Immature natural killer cell (primary cell): ENCODE measurements at regions not wholly inside any gene's neighbourhood (a gene's known extent, or its start where the extent isn't known, plus 50 kb on each side); places are given as distances from the start of the nearest gene placed in this dataset.

Experiments used
- DNase-seq, 3 donors: peaks; one replicate each; pipeline ENCODE4 v3.0.0; 2022; ENCODE audit warnings: mixed read lengths in 1 of 3
- H3K27ac Mint-ChIP-seq, 6 donors: one replicate each; pipeline ENCODE4 v1.8.0; 2020; ENCODE audit warnings: mixed read lengths in 6 of 6, mild to moderate bottlenecking in 5 of 6, inconsistent platforms in 4 of 6, moderate library complexity in 3 of 6
- H3K27me3 Mint-ChIP-seq, 3 donors: one replicate each; pipeline ENCODE4 v1.8.0; 2020 to 2021; ENCODE audit warnings: low read depth in 3 of 3, mild to moderate bottlenecking in 3 of 3, mixed read lengths in 3 of 3, moderate library complexity in 3 of 3, inconsistent platforms in 1 of 3
- H3K36me3 Mint-ChIP-seq, 3 donors: one replicate each; pipeline ENCODE4 v1.8.0; 2020; ENCODE audit warnings: mixed read lengths in 3 of 3, inconsistent platforms in 2 of 3, mild to moderate bottlenecking in 2 of 3
- H3K4me1 Mint-ChIP-seq, 2 donors: one replicate each; pipeline ENCODE4 v1.8.0; 2020; ENCODE audit warnings: inconsistent platforms in 2 of 2, mild to moderate bottlenecking in 2 of 2, mixed read lengths in 2 of 2, moderate library complexity in 1 of 2
- H3K4me3 Mint-ChIP-seq, 5 donors: one replicate each; pipeline ENCODE4 v1.8.0; 2020; ENCODE audit warnings: mild to moderate bottlenecking in 5 of 5, mixed read lengths in 5 of 5, inconsistent platforms in 3 of 5, moderate library complexity in 3 of 5
- H3K9me3 Mint-ChIP-seq, 6 donors: one replicate each; pipeline ENCODE4 v1.8.0; 2020; ENCODE audit warnings: mild to moderate bottlenecking in 6 of 6, mixed read lengths in 6 of 6, inconsistent platforms in 4 of 6, moderate library complexity in 3 of 6

DNA sequence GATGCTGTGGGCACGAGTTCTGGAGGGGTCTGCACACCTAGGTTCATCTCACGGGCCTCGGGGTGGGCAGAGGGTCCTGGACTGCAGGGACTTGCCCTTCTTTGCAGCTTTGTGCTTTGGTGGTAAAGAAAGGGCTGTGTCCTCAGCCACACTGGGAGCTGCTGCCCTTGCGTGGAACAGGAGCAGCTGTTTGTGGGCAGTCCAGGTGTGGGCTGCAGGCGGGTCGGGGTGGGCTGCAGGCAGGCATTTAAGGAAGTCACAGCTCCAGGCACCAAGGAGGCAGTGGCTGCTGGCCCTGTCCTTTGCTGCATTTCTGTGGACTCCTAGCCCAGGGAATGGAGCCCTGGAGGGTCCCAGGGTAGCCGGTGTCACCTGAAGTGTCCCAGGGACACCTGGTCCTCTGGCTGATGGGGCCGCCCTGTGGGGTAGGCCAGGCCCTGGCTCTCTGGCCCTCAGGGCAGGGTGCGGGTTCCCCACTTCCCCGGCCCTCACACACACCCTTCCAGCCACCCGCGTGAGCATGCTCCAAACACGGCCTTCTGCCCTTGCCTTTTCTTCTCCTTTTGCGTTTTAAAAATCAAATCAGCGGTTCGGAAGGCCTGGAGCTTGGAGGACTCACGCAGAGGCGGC lies 1240.3 kb downstream of the BRD1 start:
- no peaks in the 10 kb centered on the region for H3K9me3 Mint-ChIP-seq
- H3K4me1 Mint-ChIP-seq = no peaks in the 10 kb centered on the region
- no peaks in the 10 kb centered on the region for H3K36me3 Mint-ChIP-seq
- peaks cover 0 to 1% (median 0%) of the 10 kb centered on the region in 3 donors for H3K27me3 Mint-ChIP-seq
- no peak overlapping the region for H3K27ac Mint-ChIP-seq
- DNase-seq = no peak
- no peak overlapping the region for H3K4me3 Mint-ChIP-seq

DNA sequence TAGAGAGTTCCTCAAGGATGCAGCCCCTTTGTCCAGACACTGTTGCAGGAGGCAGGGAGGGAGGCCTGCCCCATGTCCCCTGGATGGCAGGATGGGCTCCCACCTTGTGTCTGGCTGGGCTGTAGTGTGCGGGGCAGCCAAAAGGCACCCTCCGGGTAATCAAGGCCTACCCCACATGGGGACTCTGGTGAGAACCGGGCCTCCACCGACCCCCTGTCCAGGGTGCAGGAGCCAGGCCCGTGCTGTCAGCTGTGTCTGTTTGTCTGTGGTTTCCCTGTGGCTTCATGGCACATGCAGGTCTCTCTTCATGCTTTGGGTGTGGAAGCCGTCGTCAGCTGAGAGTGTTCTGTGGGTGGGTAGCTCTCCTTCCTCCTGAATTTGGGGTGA lies 1240.9 kb downstream of the BRD1 start:
- no peak overlapping the region for H3K4me3 Mint-ChIP-seq
- H3K4me1 Mint-ChIP-seq = no peaks in the 10 kb centered on the region
- no peak for DNase-seq
- no peak overlapping the region for H3K27ac Mint-ChIP-seq
- no peaks in the 10 kb centered on the region for H3K36me3 Mint-ChIP-seq
- peaks cover 0 to 1% (median 0%) of the 10 kb centered on the region in 3 donors for H3K27me3 Mint-ChIP-seq
- no peaks in the 10 kb centered on the region for H3K9me3 Mint-ChIP-seq

DNA sequence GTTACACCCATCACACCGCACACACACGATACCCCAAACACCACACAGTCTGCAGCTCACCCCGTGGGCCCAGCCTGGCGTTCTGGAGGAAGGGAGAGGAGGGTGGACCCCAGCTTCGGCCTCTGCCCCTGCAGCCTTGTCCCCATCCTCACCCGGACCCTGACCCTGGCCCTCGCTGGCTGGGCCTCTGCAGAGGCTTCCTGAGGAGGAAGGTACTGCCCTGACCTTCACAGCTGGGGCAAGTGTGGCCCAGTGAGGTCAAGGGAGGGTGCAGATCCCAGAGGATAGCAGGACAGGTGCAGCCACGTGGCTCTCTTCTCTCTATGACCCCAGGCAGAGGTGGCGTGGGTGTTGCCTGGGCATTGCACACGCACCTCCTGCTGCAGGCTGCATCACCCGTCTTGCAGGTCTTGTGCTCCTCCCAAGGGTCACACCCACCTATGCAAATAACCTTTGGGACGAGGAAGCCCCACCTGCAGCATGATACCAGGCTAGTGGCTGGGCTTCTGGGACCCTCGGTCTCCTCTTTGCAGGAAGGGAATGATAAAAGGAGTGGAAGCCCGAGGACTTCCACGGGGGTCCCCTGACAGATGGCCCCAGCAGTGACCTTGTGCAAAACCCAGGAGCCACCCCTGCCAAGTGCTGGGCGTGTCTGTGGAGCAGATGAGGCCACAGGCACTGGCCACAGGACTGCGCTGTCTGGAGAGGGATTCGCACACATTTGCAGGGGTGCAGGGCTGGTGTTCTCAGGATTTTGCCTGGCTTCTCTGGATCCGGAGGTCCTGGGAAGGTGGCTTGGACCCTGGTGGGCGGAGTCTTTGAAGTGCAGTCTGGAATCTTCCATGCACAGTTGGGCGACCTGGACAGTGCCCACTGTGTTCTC lies 1241.5 kb downstream of the BRD1 start:
- no peaks in the 10 kb centered on the region for H3K36me3 Mint-ChIP-seq
- no peaks in the 10 kb centered on the region for H3K9me3 Mint-ChIP-seq
- no peaks in the 10 kb centered on the region for H3K4me1 Mint-ChIP-seq
- H3K4me3 Mint-ChIP-seq = no peak overlapping the region
- H3K27ac Mint-ChIP-seq = no peak overlapping the region
- H3K27me3 Mint-ChIP-seq = peaks cover 0 to 1% (median 0%) of the 10 kb centered on the region in 3 donors
- no peak for DNase-seq

GRCh38 chr22:48584170-48584569 lies 1243.5 kb downstream of the BRD1 start:
- no peaks in the 10 kb centered on the region for H3K36me3 Mint-ChIP-seq
- H3K27me3 Mint-ChIP-seq = no peaks in the 10 kb centered on the region
- peaks cover 0 to 3% (median 0%) of the 10 kb centered on the region in 6 donors for H3K9me3 Mint-ChIP-seq
- no peak for DNase-seq
- no peaks in the 10 kb centered on the region for H3K4me1 Mint-ChIP-seq
- no peak overlapping the region for H3K27ac Mint-ChIP-seq
- no peak overlapping the region for H3K4me3 Mint-ChIP-seq

DNA sequence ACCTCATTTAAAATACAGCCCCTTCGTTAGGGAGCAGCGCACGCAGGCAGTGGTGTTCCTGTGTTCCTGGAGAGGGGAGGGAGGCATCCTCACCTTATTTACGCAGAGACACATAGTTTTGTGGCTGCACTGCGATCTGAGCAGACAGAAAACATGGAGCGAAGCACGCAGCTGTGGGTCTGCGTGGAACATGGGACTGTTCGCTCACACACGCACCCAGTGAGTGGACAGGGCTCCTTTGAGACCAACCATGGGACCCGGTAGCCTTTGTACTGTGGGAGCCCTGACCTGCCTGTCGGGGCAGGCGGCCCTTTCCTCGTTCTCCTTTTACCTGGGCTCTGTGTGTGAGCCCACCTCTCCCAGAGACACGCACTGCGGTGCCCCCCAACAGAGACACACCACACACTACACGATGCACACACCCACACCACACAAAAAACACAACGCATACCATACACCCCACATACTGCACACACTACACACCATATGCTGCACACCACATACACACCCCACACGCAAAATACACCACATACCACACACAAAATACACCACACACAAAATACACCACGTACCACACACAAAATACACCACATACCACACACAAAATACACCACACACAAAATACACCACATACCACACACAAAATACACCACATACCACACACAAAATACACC lies 1245.7 kb downstream of the BRD1 start:
- H3K4me3 Mint-ChIP-seq = no peak overlapping the region
- no peaks in the 10 kb centered on the region for H3K36me3 Mint-ChIP-seq
- H3K4me1 Mint-ChIP-seq = no peaks in the 10 kb centered on the region
- no peak overlapping the region for H3K27ac Mint-ChIP-seq
- no peak for DNase-seq
- H3K9me3 Mint-ChIP-seq = peaks cover 0 to 3% (median 0%) of the 10 kb centered on the region in 6 donors
- no peaks in the 10 kb centered on the region for H3K27me3 Mint-ChIP-seq

- no peak for DNase-seq
- Mint-ChIP-seq H3K27me3 (no peaks in the 10 kb centered on the region), H3K4me3 (no peak overlapping the region), H3K4me1 (no peaks in the 10 kb centered on the region), H3K36me3 (no peaks in the 10 kb centered on the region), H3K27ac (no peak overlapping the region), H3K9me3 (peaks cover 0 to 3% (median 0%) of the 10 kb centered on the region in 6 donors)
Measured at GRCh38 chr22:48581205-48581766, 1246.4 kb downstream of the BRD1 start.

DNA sequence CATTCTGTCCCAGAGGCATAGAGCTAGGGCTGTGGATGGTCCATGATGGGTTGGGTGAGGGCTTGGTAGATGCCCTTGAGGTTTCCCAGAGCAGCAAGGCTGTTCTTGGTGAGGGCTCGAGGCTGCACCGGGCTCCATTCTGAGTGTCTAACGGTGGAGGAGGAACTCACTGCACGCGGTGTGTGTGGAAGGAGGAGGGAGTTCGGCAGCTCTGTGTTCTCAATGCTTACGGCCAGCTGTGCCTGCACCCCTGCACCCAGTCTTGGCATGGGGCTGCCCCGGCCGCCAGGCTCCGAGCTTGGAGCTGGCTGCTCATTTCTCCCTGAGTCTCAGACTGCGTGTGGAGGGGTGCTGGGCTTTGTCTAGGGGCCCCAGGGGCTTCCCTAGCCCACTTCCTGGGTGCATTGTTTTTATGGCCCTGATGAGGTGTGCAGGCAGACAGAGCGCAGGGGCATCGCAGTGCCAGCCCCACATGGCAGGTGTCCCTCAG lies 1247.1 kb downstream of the BRD1 start:
- Mint-ChIP-seq H3K27ac (no peak overlapping the region), H3K27me3 (no peaks in the 10 kb centered on the region), H3K4me3 (no peak overlapping the region), H3K4me1 (no peaks in the 10 kb centered on the region), H3K36me3 (no peaks in the 10 kb centered on the region), H3K9me3 (peaks cover 0 to 3% (median 0%) of the 10 kb centered on the region in 6 donors)
- DNase-seq = no peak

GRCh38 chr22:48579928-48580309 lies 1247.8 kb downstream of the BRD1 start:
- Mint-ChIP-seq H3K4me1 (no peaks in the 10 kb centered on the region), H3K4me3 (no peak overlapping the region), H3K36me3 (no peaks in the 10 kb centered on the region), H3K9me3 (peaks cover 0 to 3% (median 0%) of the 10 kb centered on the region in 6 donors), H3K27me3 (no peaks in the 10 kb centered on the region), H3K27ac (no peak overlapping the region)
- DNase-seq = no peak

- no peaks in the 10 kb centered on the region for H3K36me3 Mint-ChIP-seq
- no peak overlapping the region for H3K27ac Mint-ChIP-seq
- DNase-seq = no peak
- peaks cover 0 to 2% of the 10 kb centered on the region in 2 donors for H3K4me1 Mint-ChIP-seq
- H3K4me3 Mint-ChIP-seq = no peak overlapping the region
- peaks cover 0 to 5% (median 2%) of the 10 kb centered on the region in 3 donors for H3K27me3 Mint-ChIP-seq
- peaks cover 0 to 3% (median 0%) of the 10 kb centered on the region in 6 donors for H3K9me3 Mint-ChIP-seq
Measured at GRCh38 chr22:48579043-48579927, 1248.4 kb downstream of the BRD1 start.

DNA sequence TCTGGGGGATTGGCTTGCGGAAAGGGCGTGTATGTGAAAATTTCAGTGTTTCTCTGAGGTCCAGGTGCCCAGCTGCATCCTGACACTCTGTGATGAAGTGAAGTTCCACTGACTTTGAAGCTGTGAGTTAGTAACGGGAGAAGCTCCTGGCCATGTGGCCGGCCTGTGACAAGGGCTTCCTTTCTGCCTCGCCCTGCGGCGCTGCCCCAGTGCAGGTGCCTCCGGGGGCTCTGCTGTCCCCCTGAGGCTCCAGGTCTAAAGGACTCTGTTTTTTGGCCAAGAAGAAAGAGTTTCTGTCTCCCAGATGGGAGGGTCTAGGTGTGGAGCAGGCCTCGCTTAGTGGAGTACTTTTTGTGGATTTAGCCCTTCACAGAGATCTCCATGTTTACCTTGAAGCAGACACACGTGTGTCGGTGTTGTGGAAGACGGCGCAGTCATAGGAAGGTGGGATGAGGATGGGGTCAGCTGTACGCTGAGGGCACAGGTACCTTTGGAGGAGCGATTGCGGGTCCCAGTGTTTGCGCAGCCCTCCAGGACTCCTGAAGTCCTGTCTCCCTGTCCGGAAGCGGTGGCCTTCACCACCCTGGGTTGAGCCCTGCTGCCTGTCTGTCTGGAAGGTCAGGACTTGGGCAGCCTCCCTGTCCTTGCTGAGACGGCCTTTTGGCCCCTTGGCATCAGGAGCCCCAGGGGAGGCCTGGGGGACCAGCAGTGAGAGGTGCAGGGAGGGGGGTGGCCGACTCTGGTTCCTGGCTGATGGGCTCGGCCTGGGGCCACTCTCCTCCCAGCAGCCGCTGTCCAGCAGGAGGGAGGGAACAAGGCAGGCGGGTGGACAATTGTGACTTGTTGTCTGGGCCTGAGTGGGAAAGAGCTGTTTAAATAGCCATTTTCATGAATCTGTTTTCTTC lies 1249.3 kb downstream of the BRD1 start:
- no peak for DNase-seq
- no peaks in the 10 kb centered on the region for H3K36me3 Mint-ChIP-seq
- peaks cover 0 to 2% of the 10 kb centered on the region in 2 donors for H3K4me1 Mint-ChIP-seq
- H3K27ac Mint-ChIP-seq = no peak overlapping the region
- peaks cover 0 to 9% (median 8%) of the 10 kb centered on the region in 3 donors for H3K27me3 Mint-ChIP-seq
- H3K9me3 Mint-ChIP-seq = peaks cover 0 to 3% (median 0%) of the 10 kb centered on the region in 6 donors
- H3K4me3 Mint-ChIP-seq = peak overlapping the region in 1 of 5 donors; percentile 23

GRCh38 chr22:48577691-48578090 lies 1250.0 kb downstream of the BRD1 start:
- H3K27me3 Mint-ChIP-seq = peaks cover 0 to 13% (median 9%) of the 10 kb centered on the region in 3 donors
- peaks cover 0 to 2% of the 10 kb centered on the region in 2 donors for H3K4me1 Mint-ChIP-seq
- no peak overlapping the region for H3K27ac Mint-ChIP-seq
- peak overlapping the region in 1 of 5 donors; percentile 23 for H3K4me3 Mint-ChIP-seq
- DNase-seq = no peak
- no peaks in the 10 kb centered on the region for H3K36me3 Mint-ChIP-seq
- peaks cover 0 to 3% (median 0%) of the 10 kb centered on the region in 6 donors for H3K9me3 Mint-ChIP-seq

GRCh38 chr22:48577014-48577690 lies 1250.5 kb downstream of the BRD1 start:
- H3K4me3 Mint-ChIP-seq = peak overlapping the region in 1 of 5 donors; percentile 26
- H3K36me3 Mint-ChIP-seq = no peaks in the 10 kb centered on the region
- H3K27ac Mint-ChIP-seq = no peak overlapping the region
- peaks cover 0 to 13% (median 9%) of the 10 kb centered on the region in 3 donors for H3K27me3 Mint-ChIP-seq
- peaks cover 0 to 2% of the 10 kb centered on the region in 2 donors for H3K4me1 Mint-ChIP-seq
- peaks cover 0 to 5% (median 1%) of the 10 kb centered on the region in 6 donors for H3K9me3 Mint-ChIP-seq
- no peak for DNase-seq
